ENCODE measurements at regions not wholly inside any gene's neighbourhood (a gene's known extent, or its start where the extent isn't known, plus 50 kb on each side); places are given as distances from the start of the nearest gene placed in this dataset.

- H3K27ac ChIP-seq, result no peak overlapping the region
- no peaks in the 10 kb centered on the region for H3K36me3 ChIP-seq (ENCODE audit: low read depth)
- H3K27me3 ChIP-seq (ENCODE audit: insufficient read depth, low read depth), result no peaks in the 10 kb centered on the region
- BruUV-seq (replicated peaks), result no TSS peak
- H3K4me1 ChIP-seq (replicated peaks; ENCODE audit: insufficient read depth), result no peaks in the 10 kb centered on the region
- intact Hi-C loops (cut with micrococcal nuclease; ENCODE audit: unreplicated experiment), result no loop called here
- no peaks in the 10 kb centered on the region for H3F3A ChIP-seq (ENCODE audit: insufficient read depth, low read depth)
- DNase-seq, result no peak
- ChIA-PET POLR2A (ENCODE audit: unreplicated experiment) (no interaction called here), CTCF (no interaction called here)
- no peak overlapping the region for H3K4me3 ChIP-seq
- no peak overlapping the region for H3K4me2 ChIP-seq
- H2AFZ ChIP-seq, result no peak overlapping the region
- H3K79me2 ChIP-seq (ENCODE audit: low read depth), result no peaks in the 10 kb centered on the region
- H4K20me1 ChIP-seq (ENCODE audit: insufficient read depth), result no peaks in the 10 kb centered on the region
- TF ChIP-seq, protein P1, sequence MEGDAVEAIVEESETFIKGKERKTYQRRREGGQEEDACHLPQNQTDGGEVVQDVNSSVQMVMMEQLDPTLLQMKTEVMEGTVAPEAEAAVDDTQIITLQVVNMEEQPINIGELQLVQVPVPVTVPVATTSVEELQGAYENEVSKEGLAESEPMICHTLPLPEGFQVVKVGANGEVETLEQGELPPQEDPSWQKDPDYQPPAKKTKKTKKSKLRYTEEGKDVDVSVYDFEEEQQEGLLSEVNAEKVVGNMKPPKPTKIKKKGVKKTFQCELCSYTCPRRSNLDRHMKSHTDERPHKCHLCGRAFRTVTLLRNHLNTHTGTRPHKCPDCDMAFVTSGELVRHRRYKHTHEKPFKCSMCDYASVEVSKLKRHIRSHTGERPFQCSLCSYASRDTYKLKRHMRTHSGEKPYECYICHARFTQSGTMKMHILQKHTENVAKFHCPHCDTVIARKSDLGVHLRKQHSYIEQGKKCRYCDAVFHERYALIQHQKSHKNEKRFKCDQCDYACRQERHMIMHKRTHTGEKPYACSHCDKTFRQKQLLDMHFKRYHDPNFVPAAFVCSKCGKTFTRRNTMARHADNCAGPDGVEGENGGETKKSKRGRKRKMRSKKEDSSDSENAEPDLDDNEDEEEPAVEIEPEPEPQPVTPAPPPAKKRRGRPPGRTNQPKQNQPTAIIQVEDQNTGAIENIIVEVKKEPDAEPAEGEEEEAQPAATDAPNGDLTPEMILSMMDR (conservative IDR thresholded peaks at IDR 0.05), result no peak
- no peaks in the 10 kb centered on the region for H3K9me3 ChIP-seq (ENCODE audit: insufficient read depth, low read depth)
- no peaks in the 10 kb centered on the region for H3K9me2 ChIP-seq (ENCODE audit: insufficient read depth)
Measured at GRCh38 chr6:18613319-18613925, 226.3 kb downstream of the RNF144B start.

- Histone ChIP-seq H3K79me2 (ENCODE audit: low read depth) (no peaks in the 10 kb centered on the region), H4K20me1 (ENCODE audit: insufficient read depth) (no peaks in the 10 kb centered on the region; the same call in 1 of the 2 replicates), H3K4me2 (no peak overlapping the region), H3F3A (ENCODE audit: insufficient read depth, low read depth) (no peaks in the 10 kb centered on the region), H3K9me2 (ENCODE audit: insufficient read depth) (no peaks in the 10 kb centered on the region), H2AFZ (no peak overlapping the region), H3K4me1 (replicated peaks; ENCODE audit: insufficient read depth) (0 out of 2 replicates have a peak, but pooled peaks cover 9% of the 10 kb centered on the region), H3K4me3 (no peak overlapping the region), H3K36me3 (ENCODE audit: low read depth) (no peaks in the 10 kb centered on the region), H3K9me3 (ENCODE audit: insufficient read depth, low read depth) (no peaks in the 10 kb centered on the region), H3K27ac (no peak overlapping the region), H3K27me3 (ENCODE audit: insufficient read depth, low read depth) (no peaks in the 10 kb centered on the region)
- no peak for DNase-seq
- intact Hi-C loops (cut with micrococcal nuclease; ENCODE audit: unreplicated experiment), result no loop called here
- no TSS peak for BruUV-seq (replicated peaks)
- ChIA-PET POLR2A (ENCODE audit: unreplicated experiment) (no interaction called here), CTCF (no interaction called here)
- no peak for TF ChIP-seq EZH2 (IDR thresholded peaks at IDR 0.05; ENCODE audit: low read depth)
- TF ChIP-seq, protein P1 (conservative IDR thresholded peaks at IDR 0.05), result no peak
Measured at GRCh38 chr6:18629571-18629970, 242.4 kb downstream of the RNF144B start.

DNA sequence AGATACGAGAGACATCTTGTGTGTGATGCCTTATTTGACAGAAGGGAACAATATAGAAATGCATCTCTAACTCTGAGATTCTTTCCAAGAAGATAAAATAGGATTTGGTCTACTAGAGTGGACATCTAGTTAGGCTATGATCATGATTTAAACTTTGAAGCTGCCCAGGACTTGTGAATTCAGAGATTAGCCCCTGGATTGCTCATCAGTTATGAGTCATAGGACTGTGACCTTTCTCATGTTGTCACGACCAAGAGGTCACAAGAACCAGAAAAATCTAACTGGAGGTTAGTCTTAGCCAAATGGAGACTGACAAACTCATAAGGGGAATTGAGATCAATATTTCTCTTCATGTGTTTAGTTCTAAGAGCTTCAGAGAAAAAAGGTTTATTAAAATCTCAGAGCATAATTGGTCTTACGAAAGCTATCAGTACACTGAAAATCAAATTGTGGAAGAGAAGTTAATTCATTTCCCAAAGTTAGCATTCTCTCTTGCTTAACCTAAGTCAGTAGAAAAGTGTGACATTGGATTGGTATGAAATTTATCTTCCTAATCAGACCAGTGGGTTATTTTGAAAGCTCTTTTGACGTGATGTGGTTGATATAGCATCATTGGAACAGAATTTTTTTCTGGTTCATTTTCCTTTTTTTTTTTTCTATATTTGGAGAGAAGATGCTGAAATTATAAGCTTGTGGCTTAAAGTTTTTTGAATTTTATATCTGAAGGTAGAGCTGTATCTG lies 245.7 kb downstream of the RNF144B start:
- intact Hi-C loops (cut with micrococcal nuclease; ENCODE audit: unreplicated experiment), result no loop called here
- POLR2A ChIA-PET (ENCODE audit: unreplicated experiment), result no interaction called here
- 0 out of 2 replicates have a peak, but pooled peaks cover 9% of the 10 kb centered on the region for H3K4me1 ChIP-seq (replicated peaks; ENCODE audit: insufficient read depth)

More for the DNA sequence above, 245.7 kb downstream of the RNF144B start:
- H2AFZ ChIP-seq, result no peak overlapping the region
- H3K79me2 ChIP-seq (ENCODE audit: low read depth), result no peaks in the 10 kb centered on the region
- no peak overlapping the region for H3K27ac ChIP-seq
- no peaks in the 10 kb centered on the region for H3K27me3 ChIP-seq (ENCODE audit: insufficient read depth, low read depth)
- DNase-seq, result no peak
- BruUV-seq (replicated peaks), result no TSS peak
- no peak overlapping the region for H3K4me3 ChIP-seq
- no peaks in the 10 kb centered on the region for H3K36me3 ChIP-seq (ENCODE audit: low read depth)
- CTCF ChIA-PET, result no interaction called here
- H3F3A ChIP-seq (ENCODE audit: insufficient read depth, low read depth), result no peaks in the 10 kb centered on the region
- no peaks in the 10 kb centered on the region for H3K9me3 ChIP-seq (ENCODE audit: insufficient read depth, low read depth)
- H3K4me2 ChIP-seq, result no peak overlapping the region
- H4K20me1 ChIP-seq (ENCODE audit: insufficient read depth), result no peaks in the 10 kb centered on the region; the same call in 1 of the 2 replicates
- H3K9me2 ChIP-seq (ENCODE audit: insufficient read depth), result no peaks in the 10 kb centered on the region
- no peak for TF ChIP-seq EZH2 (IDR thresholded peaks at IDR 0.05; ENCODE audit: low read depth)
- TF ChIP-seq, protein P1 (conservative IDR thresholded peaks at IDR 0.05), result no peak

All from PC-9 (cell line).